Uterus (tissue), 2 donors: ENCODE measurements at regions not wholly inside any gene's neighbourhood (a gene's known extent, or its start where the extent isn't known, plus 50 kb on each side); places are given as distances from the start of the nearest gene placed in this dataset.

Source experiments
- CTCF ChIP-seq, 4 experiments: fragments of 200-600 bp in 2 of 4; fragments of 450-650 bp in 2 of 4; sonication (generic) in 2 of 4; IDR thresholded peaks; one replicate each; pipeline ENCODE4 v1.5.1; 2016 to 2019; ENCODE audit warnings: antibody characterized with exemption in 4 of 4, mild to moderate bottlenecking in 2 of 4, moderate library complexity in 1 of 4
- POLR2A ChIP-seq, 2 donors: fragments of 450-650 bp; IDR thresholded peaks; one replicate each; pipeline ENCODE4 v1.6.1; 2016; ENCODE audit warnings: antibody characterized with exemption in 2 of 2, mild to moderate bottlenecking in 1 of 2, moderate library complexity in 1 of 2

- TF ChIP-seq POLR2A (IDR thresholded peaks at IDR 0.05) (no peak), CTCF (IDR thresholded peaks at IDR 0.05) (no peak)
Observed at GRCh38 chr6:44661221-44662008, 273.9 kb downstream of the CDC5L start.
